HG03135 (cell line): ENCODE measurements at regions not wholly inside any gene's neighbourhood (a gene's known extent, or its start where the extent isn't known, plus 50 kb on each side); places are given as distances from the start of the nearest gene placed in this dataset.

ENCODE experiments used
- ATAC-seq: cut with Tn5 transposase; IDR thresholded peaks from one replicate; pipeline ENCODE4 v1.9.1; 2021; ENCODE audit warnings: mild to moderate bottlenecking, moderate library complexity; ENCODE audit not compliant: unreplicated experiment

- ATAC-seq: no peak
Measured at GRCh38 chr3:72193771-72194430, 409.0 kb upstream of the PROK2 start.

DNA sequence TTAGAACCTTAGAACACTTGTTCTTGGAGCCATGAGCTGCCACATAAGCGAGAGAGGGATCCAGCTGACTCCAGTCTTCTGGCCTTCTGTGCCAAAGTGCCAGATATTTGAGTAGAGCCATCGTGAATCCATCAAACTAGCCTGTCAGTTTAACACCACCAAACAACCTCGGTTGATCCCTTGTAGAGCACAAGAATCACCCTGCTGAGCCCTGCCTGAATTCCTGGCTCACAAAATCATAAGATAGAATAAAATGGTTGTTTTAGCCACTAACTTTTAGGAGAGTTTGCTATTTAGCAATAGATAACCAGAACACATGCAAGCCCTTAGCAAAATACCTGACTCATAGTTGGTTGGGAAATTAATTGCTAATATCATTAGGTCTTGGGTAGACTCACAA is 407.6 kb upstream of the PROK2 start:
- ATAC-seq: no peak

GRCh38 chr3:72191209-72191960 is 406.4 kb upstream of the PROK2 start:
- ATAC-seq: no peak

DNA sequence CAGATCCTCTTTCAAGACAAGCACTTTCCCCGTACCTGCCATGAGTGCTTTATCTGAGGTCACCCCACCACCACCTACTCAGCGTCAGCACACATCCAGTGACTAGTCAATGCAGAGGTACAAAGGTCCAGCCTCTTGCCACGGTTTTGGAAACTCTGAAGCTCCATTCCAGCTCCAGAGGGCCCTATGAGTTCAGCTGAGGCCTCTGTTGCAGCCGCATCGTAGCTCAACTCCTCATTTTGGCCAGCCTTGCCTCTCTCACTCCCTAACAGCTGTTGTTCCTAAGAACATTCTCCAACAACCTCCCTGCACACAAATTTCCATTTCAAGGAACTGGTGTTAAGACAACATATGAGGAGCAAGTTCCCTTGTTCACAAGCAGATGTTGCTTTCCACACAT is 405.1 kb upstream of the PROK2 start:
- ATAC-seq: no peak

GRCh38 chr3:72189339-72189738 is 404.4 kb upstream of the PROK2 start:
- ATAC-seq: no peak

GRCh38 chr3:72188536-72188935 is 403.6 kb upstream of the PROK2 start:
- no peak for ATAC-seq

DNA sequence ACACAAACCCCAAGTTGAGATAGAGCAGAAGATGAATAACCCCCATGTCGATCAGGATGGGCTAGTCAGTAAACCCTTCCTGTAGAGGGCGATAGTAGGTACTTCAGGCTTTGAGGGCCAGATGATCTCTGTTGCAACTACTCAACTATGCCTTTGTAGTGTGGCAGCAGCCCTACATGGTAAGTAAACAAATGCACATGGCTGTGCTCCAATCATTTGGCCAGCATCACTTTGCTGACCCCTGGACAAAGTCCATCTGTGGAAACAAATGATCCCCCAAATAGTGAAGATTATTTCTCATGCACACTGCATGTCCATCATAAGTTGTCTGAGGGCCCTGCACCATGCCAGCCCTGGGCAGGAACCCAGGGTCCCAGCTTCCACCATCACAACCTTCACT is 402.2 kb upstream of the PROK2 start:
- ATAC-seq: no peak

- ATAC-seq: no peak
Measured at GRCh38 chr3:72186400-72186855, 401.5 kb upstream of the PROK2 start.

GRCh38 chr3:72185549-72186399 is 400.8 kb upstream of the PROK2 start:
- ATAC-seq: no peak

DNA sequence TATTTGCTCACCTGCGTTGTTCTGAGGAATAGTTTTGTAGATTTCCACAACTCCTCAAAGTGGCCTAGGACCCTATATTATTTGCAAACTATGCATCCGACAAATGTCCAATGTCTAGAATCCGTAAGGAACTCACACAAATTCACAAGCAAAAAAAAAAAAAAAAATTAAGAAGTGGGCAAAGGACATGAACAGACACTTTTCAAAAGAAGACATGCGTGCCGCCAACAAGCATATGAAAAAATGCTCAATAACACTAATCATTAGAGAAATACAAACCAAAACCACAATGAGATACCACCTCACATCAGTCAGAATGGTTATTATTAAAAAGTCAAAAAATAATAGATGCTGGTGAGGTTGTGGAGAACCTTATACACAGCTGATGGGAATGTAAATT is 398.5 kb upstream of the PROK2 start:
- ATAC-seq: no peak

GRCh38 chr3:72182206-72182605 is 397.3 kb upstream of the PROK2 start:
- no peak for ATAC-seq

GRCh38 chr3:72181251-72181650 is 396.3 kb upstream of the PROK2 start:
- ATAC-seq: no peak

DNA sequence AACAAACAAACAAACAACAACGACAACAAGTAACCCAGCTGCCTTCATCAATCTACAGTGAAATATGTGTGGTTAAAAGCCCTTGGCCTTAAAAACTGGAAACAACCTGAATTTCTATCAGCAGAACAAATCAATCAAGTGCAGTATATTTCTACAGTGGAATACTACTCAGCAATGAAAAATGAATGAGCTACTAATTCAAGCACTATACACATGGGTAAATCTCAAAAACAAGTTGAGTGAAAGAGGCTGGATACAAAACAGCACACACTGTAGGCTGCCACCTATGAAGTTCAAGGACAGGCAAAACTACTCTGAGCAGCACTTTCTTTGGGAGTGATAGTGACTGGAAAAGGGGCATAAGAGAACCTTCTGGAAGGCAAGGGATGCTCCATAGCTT is 395.5 kb upstream of the PROK2 start:
- ATAC-seq: no peak

DNA sequence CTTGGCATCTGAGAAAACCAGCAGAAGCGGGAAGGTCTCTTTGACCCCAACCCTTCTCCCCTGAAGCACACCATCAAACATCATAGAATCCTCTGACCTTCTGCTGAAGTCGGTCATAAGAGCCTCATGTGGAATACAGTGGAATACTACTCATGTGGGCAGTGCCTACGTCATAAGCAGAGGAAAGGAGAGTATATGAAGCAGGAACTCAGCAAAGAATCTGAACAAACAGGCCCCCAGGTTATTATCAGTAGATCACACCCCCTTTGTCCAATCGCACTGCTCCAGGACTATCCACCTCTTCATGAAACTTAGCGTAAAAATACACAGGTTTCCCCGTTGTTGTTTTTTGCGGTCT is 394.1 kb upstream of the PROK2 start:
- no peak for ATAC-seq

DNA sequence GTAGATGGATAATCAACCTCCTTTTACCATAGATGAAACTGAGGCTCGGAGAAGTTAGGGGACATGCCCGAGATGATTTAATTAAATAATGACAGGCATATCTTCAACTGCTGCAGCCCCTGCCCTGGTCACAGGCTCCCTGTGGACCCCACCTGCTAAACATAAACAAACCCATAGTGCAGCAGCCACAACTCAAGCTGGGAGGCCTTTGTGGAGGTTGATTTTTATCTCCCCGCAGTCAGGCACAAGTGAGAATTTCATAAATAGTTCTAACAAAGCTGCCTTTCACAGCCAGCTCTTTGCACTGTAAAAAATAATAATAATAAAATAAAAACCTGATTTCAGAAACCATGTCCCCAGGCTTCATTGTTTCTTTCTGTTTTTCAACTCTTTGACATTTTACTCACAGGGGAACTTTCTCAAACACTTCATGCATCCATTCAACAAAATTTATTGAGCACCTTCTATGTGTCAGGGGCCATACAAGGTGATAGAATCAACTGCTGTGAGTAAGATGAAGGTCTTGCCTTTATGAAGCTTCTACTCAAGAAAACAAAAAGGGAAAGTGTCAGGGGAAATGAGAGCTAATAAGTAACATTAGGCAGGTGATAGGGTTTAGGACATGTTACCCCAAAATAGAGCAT is 393.6 kb upstream of the PROK2 start:
- ATAC-seq: no peak

GRCh38 chr3:72177075-72178050 is 392.4 kb upstream of the PROK2 start:
- ATAC-seq: peak; percentile 31

DNA sequence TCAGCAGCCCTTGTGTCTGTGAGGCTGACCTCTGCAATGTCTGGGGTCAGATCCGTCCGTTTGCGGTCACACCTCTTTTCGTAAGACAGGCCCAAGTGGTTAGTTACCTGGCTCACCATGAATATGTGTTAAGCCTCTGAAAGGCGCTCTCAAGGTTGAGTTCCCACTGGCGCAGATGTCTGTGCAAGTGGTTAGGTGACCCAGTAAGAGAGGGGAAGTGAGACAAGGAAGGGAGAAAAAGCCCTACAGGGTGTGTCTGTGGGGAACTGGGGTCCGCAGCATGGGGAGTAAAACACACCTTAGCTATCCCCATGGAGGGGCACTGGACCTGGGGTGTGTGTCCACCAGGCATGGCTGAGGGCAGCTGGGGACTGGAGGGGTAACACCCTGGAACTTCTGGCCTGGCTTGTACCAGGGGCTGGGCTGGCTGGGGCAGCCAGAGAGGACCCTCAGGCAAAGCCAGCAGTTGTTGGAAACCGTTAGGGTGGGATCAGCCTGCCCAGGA is 391.6 kb upstream of the PROK2 start:
- peak; percentile 92 for ATAC-seq

- no peak for ATAC-seq
Measured at GRCh38 chr3:72175296-72175858, 390.4 kb upstream of the PROK2 start.

GRCh38 chr3:72174890-72175289 is 389.9 kb upstream of the PROK2 start:
- no peak for ATAC-seq

DNA sequence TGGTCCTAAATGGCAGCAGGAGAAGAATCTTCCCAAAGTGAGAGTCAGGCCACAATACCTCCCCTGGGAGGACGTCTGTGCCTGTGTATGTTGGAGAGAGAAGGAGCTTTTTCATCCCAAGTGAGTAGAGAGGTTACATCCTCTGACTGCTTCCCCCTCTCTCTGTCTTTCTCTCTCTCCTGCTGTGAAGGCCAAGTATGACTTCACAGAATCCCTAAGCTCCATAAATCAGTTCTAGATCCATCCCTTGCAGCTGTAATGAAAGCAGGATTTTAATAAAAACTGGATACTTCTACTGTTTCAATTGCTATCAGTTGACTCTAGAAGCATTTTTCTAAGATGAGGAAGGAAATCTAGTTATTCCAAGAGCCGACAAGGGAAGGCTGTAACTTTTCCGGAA is 389.1 kb upstream of the PROK2 start:
- ATAC-seq: no peak
